ENCODE measurements at regions not wholly inside any gene's neighbourhood (a gene's known extent, or its start where the extent isn't known, plus 50 kb on each side); places are given as distances from the start of the nearest gene placed in this dataset.

- intact Hi-C loops (cut with DNase I, micrococcal nuclease): no loop called here
These were observed 166.1 kb upstream of the CST7 start for GRCh38 chr20:24782801-24783630.

GRCh38 chr20:24783631-24784492 is 165.2 kb upstream of the CST7 start:
- no peaks in the 10 kb centered on the region for H3K9me3 Mint-ChIP-seq (ENCODE audit: low read depth)
- DNase-seq (peak; percentile 36), ATAC-seq (no peak)
- H3K4me3 Mint-ChIP-seq: no peak overlapping the region
- no peaks in the 10 kb centered on the region for H3K36me3 Mint-ChIP-seq (ENCODE audit: low read depth)
- ChIA-PET CTCF (no interaction called here), POLR2A (no interaction called here)
- no peaks in the 10 kb centered on the region for H3K4me1 Mint-ChIP-seq
- H3K27me3 Mint-ChIP-seq: peaks cover 3% of the 10 kb centered on the region
- H3K27ac Mint-ChIP-seq: no peak overlapping the region
- intact Hi-C loops (cut with DNase I, micrococcal nuclease): loop anchor here in 1 of 2 experiments (2.0 kb wide), 1 partner anchor 135 kb away; no protein-coding TSS in a partner anchor

More at GRCh38 chr20:24782801-24783630, 166.1 kb upstream of the CST7 start:
- H3K4me1 Mint-ChIP-seq: no peaks in the 10 kb centered on the region
- ChIA-PET CTCF (no interaction called here), POLR2A (no interaction called here)
- no peaks in the 10 kb centered on the region for H3K36me3 Mint-ChIP-seq (ENCODE audit: low read depth)
- H3K27ac Mint-ChIP-seq: no peak overlapping the region
- DNase-seq: peak; percentile 21
- no peak overlapping the region for H3K4me3 Mint-ChIP-seq
- no peak for ATAC-seq
- H3K9me3 Mint-ChIP-seq (ENCODE audit: low read depth): no peaks in the 10 kb centered on the region
- H3K27me3 Mint-ChIP-seq: peaks cover 3% of the 10 kb centered on the region

- Mint-ChIP-seq H3K27me3 (no peaks in the 10 kb centered on the region), H3K27ac (no peak overlapping the region), H3K9me3 (ENCODE audit: low read depth) (no peaks in the 10 kb centered on the region), H3K4me1 (no peaks in the 10 kb centered on the region), H3K36me3 (ENCODE audit: low read depth) (no peaks in the 10 kb centered on the region), H3K4me3 (no peak overlapping the region)
- DNase-seq (no peak), ATAC-seq (no peak)
- ChIA-PET CTCF (no interaction called here), POLR2A (no interaction called here)
- intact Hi-C loops (cut with DNase I, micrococcal nuclease): loop anchor here in 1 of 2 experiments (2.0 kb wide), 1 partner anchor 134 kb away; no protein-coding TSS in a partner anchor
These were observed 164.5 kb upstream of the CST7 start for GRCh38 chr20:24784607-24785006.

- Mint-ChIP-seq H3K27me3 (no peaks in the 10 kb centered on the region), H3K27ac (no peak overlapping the region), H3K36me3 (ENCODE audit: low read depth) (no peaks in the 10 kb centered on the region), H3K9me3 (ENCODE audit: low read depth) (no peaks in the 10 kb centered on the region), H3K4me1 (no peaks in the 10 kb centered on the region), H3K4me3 (no peak overlapping the region)
- no peak for DNase-seq
- ChIA-PET CTCF (no interaction called here), POLR2A (no interaction called here)
- intact Hi-C loops (cut with DNase I, micrococcal nuclease): loop anchor here in 1 of 2 experiments (2.0 kb wide), 1 partner anchor 133 kb away; no protein-coding TSS in a partner anchor
- ATAC-seq: no peak
These were observed 163.6 kb upstream of the CST7 start for GRCh38 chr20:24785141-24786110.

GRCh38 chr20:24786111-24786495 is 163.0 kb upstream of the CST7 start:
- DNase-seq (no peak), ATAC-seq (no peak)
- Mint-ChIP-seq H3K27me3 (no peaks in the 10 kb centered on the region), H3K36me3 (ENCODE audit: low read depth) (no peaks in the 10 kb centered on the region), H3K9me3 (ENCODE audit: low read depth) (no peaks in the 10 kb centered on the region), H3K4me3 (no peak overlapping the region), H3K27ac (no peak overlapping the region), H3K4me1 (no peaks in the 10 kb centered on the region)
- intact Hi-C loops (cut with DNase I, micrococcal nuclease): no loop called here
- ChIA-PET POLR2A (no interaction called here), CTCF (no interaction called here)

- Mint-ChIP-seq H3K27me3 (no peaks in the 10 kb centered on the region), H3K9me3 (ENCODE audit: low read depth) (no peaks in the 10 kb centered on the region), H3K36me3 (ENCODE audit: low read depth) (no peaks in the 10 kb centered on the region), H3K4me3 (no peak overlapping the region), H3K4me1 (no peaks in the 10 kb centered on the region), H3K27ac (no peak overlapping the region)
- intact Hi-C loops (cut with DNase I, micrococcal nuclease): no loop called here
- POLR2A ChIA-PET: no interaction called here
- no peak for ATAC-seq
- DNase-seq: no peak
- CTCF ChIA-PET: no interaction called here
These were observed 162.4 kb upstream of the CST7 start for GRCh38 chr20:24786646-24787045.

GRCh38 chr20:24787071-24787470 is 162.0 kb upstream of the CST7 start:
- Mint-ChIP-seq H3K9me3 (ENCODE audit: low read depth) (no peaks in the 10 kb centered on the region), H3K27me3 (no peaks in the 10 kb centered on the region), H3K36me3 (ENCODE audit: low read depth) (no peaks in the 10 kb centered on the region), H3K27ac (no peak overlapping the region), H3K4me3 (no peak overlapping the region), H3K4me1 (no peaks in the 10 kb centered on the region)
- ChIA-PET CTCF (no interaction called here), POLR2A (no interaction called here)
- intact Hi-C loops (cut with DNase I, micrococcal nuclease): no loop called here
- DNase-seq: no peak
- no peak for ATAC-seq

GRCh38 chr20:24787621-24788020 is 161.4 kb upstream of the CST7 start:
- Mint-ChIP-seq H3K36me3 (ENCODE audit: low read depth) (no peaks in the 10 kb centered on the region), H3K4me3 (no peak overlapping the region), H3K27ac (no peak overlapping the region), H3K4me1 (no peaks in the 10 kb centered on the region), H3K27me3 (no peaks in the 10 kb centered on the region), H3K9me3 (ENCODE audit: low read depth) (no peaks in the 10 kb centered on the region)
- intact Hi-C loops (cut with DNase I, micrococcal nuclease): no loop called here
- DNase-seq: no peak
- POLR2A ChIA-PET: no interaction called here
- no peak for ATAC-seq
- CTCF ChIA-PET: interaction anchor here (0.5 to 0.6 kb wide), 2 partner anchors 13 to 853 kb away, joined by 3 to 4 read pairs; no protein-coding TSS in a partner anchor

- CTCF ChIA-PET: no interaction called here
- DNase-seq (no peak), ATAC-seq (no peak)
- no peaks in the 10 kb centered on the region for H3K27me3 Mint-ChIP-seq
- POLR2A ChIA-PET: no interaction called here
- H3K4me3 Mint-ChIP-seq: no peak overlapping the region
- intact Hi-C loops (cut with DNase I, micrococcal nuclease): no loop called here
- no peak overlapping the region for H3K27ac Mint-ChIP-seq
- no peaks in the 10 kb centered on the region for H3K4me1 Mint-ChIP-seq
- H3K36me3 Mint-ChIP-seq (ENCODE audit: low read depth): no peaks in the 10 kb centered on the region
- no peaks in the 10 kb centered on the region for H3K9me3 Mint-ChIP-seq (ENCODE audit: low read depth)
These were observed 159.2 kb upstream of the CST7 start for GRCh38 chr20:24789877-24790276.

GRCh38 chr20:24790746-24791283 is 158.3 kb upstream of the CST7 start:
- no peak for ATAC-seq
- POLR2A ChIA-PET: no interaction called here

GRCh38 chr20:24791953-24792352 is 157.1 kb upstream of the CST7 start:
- ATAC-seq (no peak), DNase-seq (no peak)
- Mint-ChIP-seq H3K4me1 (no peaks in the 10 kb centered on the region), H3K9me3 (ENCODE audit: low read depth) (no peaks in the 10 kb centered on the region), H3K27ac (no peak overlapping the region), H3K4me3 (no peak overlapping the region), H3K36me3 (ENCODE audit: low read depth) (no peaks in the 10 kb centered on the region), H3K27me3 (no peaks in the 10 kb centered on the region)
- CTCF ChIA-PET: interaction anchor here (0.6 kb wide), 1 partner anchor 144 kb away, joined by 3 read pairs; no protein-coding TSS in a partner anchor
- POLR2A ChIA-PET: no interaction called here
- intact Hi-C loops (cut with DNase I, micrococcal nuclease): no loop called here

More at GRCh38 chr20:24790746-24791283, 158.3 kb upstream of the CST7 start:
- no peaks in the 10 kb centered on the region for H3K9me3 Mint-ChIP-seq (ENCODE audit: low read depth)
- DNase-seq: no peak
- CTCF ChIA-PET: no interaction called here
- H3K4me3 Mint-ChIP-seq: no peak overlapping the region
- intact Hi-C loops (cut with DNase I, micrococcal nuclease): no loop called here
- no peaks in the 10 kb centered on the region for H3K27me3 Mint-ChIP-seq
- H3K27ac Mint-ChIP-seq: no peak overlapping the region
- H3K36me3 Mint-ChIP-seq (ENCODE audit: low read depth): no peaks in the 10 kb centered on the region
- no peaks in the 10 kb centered on the region for H3K4me1 Mint-ChIP-seq
